ENCODE measurements at regions not wholly inside any gene's neighbourhood (a gene's known extent, or its start where the extent isn't known, plus 50 kb on each side); places are given as distances from the start of the nearest gene placed in this dataset.

- TF ChIP-seq CTCF (conservative IDR thresholded peaks at IDR 0.05), result no peak
- no peaks in the 10 kb centered on the region for H3K36me3 Mint-ChIP-seq
- no peak overlapping the region for H3K4me3 Mint-ChIP-seq
- H3K4me1 Mint-ChIP-seq (ENCODE audit: unreplicated experiment), result no peaks in the 10 kb centered on the region
- no peaks in the 10 kb centered on the region for H3K27me3 Mint-ChIP-seq
- H3K27ac Mint-ChIP-seq, result no peak overlapping the region
- H3K9me3 Mint-ChIP-seq, result no peaks in the 10 kb centered on the region
- no peak for DNase-seq (ENCODE audit: extremely low spot score, unreplicated experiment)
These were observed 1576.0 kb downstream of the RPA4 start for GRCh38 chrX:98459669-98460068.

- H3K27me3 Mint-ChIP-seq, result no peaks in the 10 kb centered on the region
- H3K4me3 Mint-ChIP-seq, result no peak overlapping the region
- H3K9me3 Mint-ChIP-seq, result peaks cover 4% of the 10 kb centered on the region
- no peak for TF ChIP-seq CTCF (conservative IDR thresholded peaks at IDR 0.05)
- no peak for DNase-seq (ENCODE audit: extremely low spot score, unreplicated experiment)
- H3K36me3 Mint-ChIP-seq, result no peaks in the 10 kb centered on the region
- H3K4me1 Mint-ChIP-seq (ENCODE audit: unreplicated experiment), result no peaks in the 10 kb centered on the region
- H3K27ac Mint-ChIP-seq, result no peak overlapping the region
These were observed 1596.9 kb downstream of the RPA4 start for GRCh38 chrX:98480606-98481005.

GRCh38 chrX:98481636-98482035 lies 1597.9 kb downstream of the RPA4 start:
- peaks cover 4% of the 10 kb centered on the region for H3K9me3 Mint-ChIP-seq
- no peak for TF ChIP-seq CTCF (conservative IDR thresholded peaks at IDR 0.05)
- H3K27ac Mint-ChIP-seq, result no peak overlapping the region
- H3K4me1 Mint-ChIP-seq (ENCODE audit: unreplicated experiment), result no peaks in the 10 kb centered on the region
- DNase-seq (ENCODE audit: extremely low spot score, unreplicated experiment), result no peak
- no peaks in the 10 kb centered on the region for H3K27me3 Mint-ChIP-seq
- H3K36me3 Mint-ChIP-seq, result no peaks in the 10 kb centered on the region
- no peak overlapping the region for H3K4me3 Mint-ChIP-seq

GRCh38 chrX:98490670-98491069 lies 1607.0 kb downstream of the RPA4 start:
- Mint-ChIP-seq H3K4me3 (no peak overlapping the region), H3K9me3 (peaks cover 5% of the 10 kb centered on the region), H3K4me1 (ENCODE audit: unreplicated experiment) (no peaks in the 10 kb centered on the region), H3K27ac (no peak overlapping the region), H3K27me3 (no peaks in the 10 kb centered on the region), H3K36me3 (no peaks in the 10 kb centered on the region)
- DNase-seq (ENCODE audit: extremely low spot score, unreplicated experiment), result no peak
- TF ChIP-seq CTCF (conservative IDR thresholded peaks at IDR 0.05), result no peak

- H3K4me3 Mint-ChIP-seq, result no peak overlapping the region
- TF ChIP-seq CTCF (conservative IDR thresholded peaks at IDR 0.05), result no peak
- H3K36me3 Mint-ChIP-seq, result no peaks in the 10 kb centered on the region
- no peak overlapping the region for H3K27ac Mint-ChIP-seq
- no peaks in the 10 kb centered on the region for H3K27me3 Mint-ChIP-seq
- no peak for DNase-seq (ENCODE audit: extremely low spot score, unreplicated experiment)
- H3K9me3 Mint-ChIP-seq, result no peaks in the 10 kb centered on the region
- no peaks in the 10 kb centered on the region for H3K4me1 Mint-ChIP-seq (ENCODE audit: unreplicated experiment)
These were observed 1617.7 kb downstream of the RPA4 start for GRCh38 chrX:98501426-98501825.

- Mint-ChIP-seq H3K36me3 (peaks cover 5% of the 10 kb centered on the region), H3K4me1 (ENCODE audit: unreplicated experiment) (no peaks in the 10 kb centered on the region), H3K9me3 (no peaks in the 10 kb centered on the region), H3K27ac (no peak overlapping the region), H3K27me3 (no peaks in the 10 kb centered on the region), H3K4me3 (no peak overlapping the region)
- DNase-seq (ENCODE audit: extremely low spot score, unreplicated experiment), result no peak
- no peak for TF ChIP-seq CTCF (conservative IDR thresholded peaks at IDR 0.05)
These were observed 1623.2 kb downstream of the RPA4 start for GRCh38 chrX:98506907-98507306.

Data from type B pancreatic cell (in vitro differentiated cells).